SU-DHL-6 (cell line): ENCODE measurements at regions not wholly inside any gene's neighbourhood (a gene's known extent, or its start where the extent isn't known, plus 50 kb on each side); places are given as distances from the start of the nearest gene placed in this dataset.

Source experiments
- H2AFZ ChIP-seq: fragments of 200-600 bp; sonication (generic); 2 replicates; pipeline ENCODE4 v1.6.1; 2014; ENCODE audit warnings: low read depth, mild to moderate bottlenecking, moderate library complexity, mixed read lengths, antibody characterized with exemption, low read length; ENCODE audit not compliant: severe bottlenecking
- H3F3A ChIP-seq: fragments of 200-600 bp; shearing (Covaris generic); 2 replicates; pipeline ENCODE4 v1.6.0; 2016; ENCODE audit warnings: antibody characterized with exemption, mild to moderate bottlenecking; ENCODE audit not compliant: insufficient read depth
- H3K27ac ChIP-seq: fragments of 200-600 bp; sonication (generic); 2 replicates; pipeline ENCODE4 v1.5.1; 2016; ENCODE audit warnings: low read depth, mild to moderate bottlenecking, low read length, moderate library complexity, mixed read lengths
- H3K27me3 ChIP-seq: fragments of 200-600 bp; sonication (generic), shearing (Covaris generic); 2 replicates; pipeline ENCODE4 v1.6.0; 2014; ENCODE audit warnings: mild to moderate bottlenecking, low read length
- H3K36me3 ChIP-seq: fragments of 200-600 bp; sonication (generic); 2 replicates; pipeline ENCODE4 v1.6.1; 2014; ENCODE audit warnings: mild to moderate bottlenecking, low read length, mixed read lengths
- H3K4me2 ChIP-seq: fragments of 300-600, 200-600 bp; shearing (Covaris generic), sonication (generic); 2 replicates; pipeline ENCODE4 v1.6.0; 2014; ENCODE audit warnings: low read length, low read depth, mild to moderate bottlenecking; ENCODE audit not compliant: poor library complexity, severe bottlenecking
- H3K4me3 ChIP-seq: fragments of 200-600 bp; sonication (generic); 2 replicates; pipeline ENCODE4 v1.5.1; 2014; ENCODE audit warnings: antibody characterized with exemption, low read length, mild to moderate bottlenecking, mixed read lengths; ENCODE audit not compliant: insufficient read depth, poor library complexity, severe bottlenecking
- H3K79me2 ChIP-seq: fragments of 200-600 bp; sonication (generic); 2 replicates; pipeline ENCODE4 v1.6.1; 2014; ENCODE audit warnings: mild to moderate bottlenecking, low read length, moderate library complexity; ENCODE audit not compliant: insufficient read depth
- H3K9ac ChIP-seq: fragments of 200-600 bp; sonication (generic); 2 replicates; pipeline ENCODE4 v1.7.0; 2014; ENCODE audit warnings: mild to moderate bottlenecking, low read length
- H3K9me2 ChIP-seq: fragments of 200-600 bp; sonication (generic); replicated peaks from 2 replicates; pipeline ENCODE4 v1.6.1; 2014; ENCODE audit warnings: low read length; ENCODE audit not compliant: insufficient read depth
- H3K9me3 ChIP-seq: fragments of 200-600 bp; sonication (generic); 2 replicates; pipeline ENCODE4 v1.6.1; 2014; ENCODE audit warnings: low read length, mixed read lengths; ENCODE audit not compliant: insufficient read depth
- H4K20me1 ChIP-seq: fragments of 200-600 bp; sonication (generic); 2 replicates; pipeline ENCODE4 v1.6.1; 2014; ENCODE audit warnings: low read depth, mild to moderate bottlenecking, antibody characterized with exemption, low read length, moderate library complexity, mixed read lengths
- CTCF ChIP-seq: fragments of 200-600 bp; sonication (generic); IDR thresholded peaks from one replicate; pipeline ENCODE4 v1.5.1; 2017; ENCODE audit warnings: antibody characterized with exemption, mild to moderate bottlenecking, low read length, moderate library complexity; ENCODE audit not compliant: insufficient read depth, poor library complexity, severe bottlenecking
- EZH2phosphoT487 ChIP-seq: fragments of 200-600 bp; sonication (generic), shearing (Covaris generic); conservative IDR thresholded peaks from 2 replicates; pipeline ENCODE4 v1.6.1; 2018; ENCODE audit warnings: mild to moderate bottlenecking, antibody characterized with exemption, low read length, moderate library complexity, mixed read lengths

GRCh38 chr16:64149756-64150155, 972.1 kb downstream of the CDH11 start:
- no peak overlapping the region for H2AFZ ChIP-seq
- H3F3A ChIP-seq, result no peaks in the 10 kb centered on the region
- H3K9ac ChIP-seq, result no peak overlapping the region
- no peaks in the 10 kb centered on the region for H3K9me2 ChIP-seq
- H3K79me2 ChIP-seq, result no peaks in the 10 kb centered on the region
- H3K4me2 ChIP-seq, result no peak overlapping the region
- no peak overlapping the region for H3K4me3 ChIP-seq
- no peaks in the 10 kb centered on the region for H3K36me3 ChIP-seq
- H4K20me1 ChIP-seq, result no peaks in the 10 kb centered on the region
- no peak overlapping the region for H3K27ac ChIP-seq
- no peaks in the 10 kb centered on the region for H3K9me3 ChIP-seq
- H3K27me3 ChIP-seq, result no peaks in the 10 kb centered on the region
- TF ChIP-seq EZH2phosphoT487 (no peak), CTCF (no peak)

- no peak overlapping the region for H3K4me3 ChIP-seq
- H3F3A ChIP-seq, result no peaks in the 10 kb centered on the region
- no peak for TF ChIP-seq EZH2phosphoT487
- no peak for TF ChIP-seq CTCF
- H4K20me1 ChIP-seq, result no peaks in the 10 kb centered on the region
- H3K9me3 ChIP-seq, result no peaks in the 10 kb centered on the region
- H2AFZ ChIP-seq, result no peak overlapping the region
- no peaks in the 10 kb centered on the region for H3K79me2 ChIP-seq
- H3K27me3 ChIP-seq, result no peaks in the 10 kb centered on the region
- no peak overlapping the region for H3K27ac ChIP-seq
- H3K4me2 ChIP-seq, result no peak overlapping the region
- no peaks in the 10 kb centered on the region for H3K36me3 ChIP-seq
- H3K9ac ChIP-seq, result no peak overlapping the region
- no peaks in the 10 kb centered on the region for H3K9me2 ChIP-seq
Observed at GRCh38 chr16:64148356-64148755, 973.5 kb downstream of the CDH11 start.

- Histone ChIP-seq H3F3A (no peaks in the 10 kb centered on the region), H3K27ac (no peak overlapping the region), H2AFZ (no peak overlapping the region), H3K9me2 (no peaks in the 10 kb centered on the region), H3K9ac (no peak overlapping the region), H3K27me3 (no peaks in the 10 kb centered on the region), H4K20me1 (no peaks in the 10 kb centered on the region), H3K36me3 (no peaks in the 10 kb centered on the region), H3K4me3 (no peak overlapping the region), H3K4me2 (no peak overlapping the region), H3K9me3 (no peaks in the 10 kb centered on the region), H3K79me2 (no peaks in the 10 kb centered on the region)
- TF ChIP-seq CTCF (no peak), EZH2phosphoT487 (no peak)
Observed at GRCh38 chr16:64147941-64148340, 973.9 kb downstream of the CDH11 start.
